Fibroblast of lung (primary cell): ENCODE measurements at regions not wholly inside any gene's neighbourhood (a gene's known extent, or its start where the extent isn't known, plus 50 kb on each side); places are given as distances from the start of the nearest gene placed in this dataset.
A peak's percentile ranks its signal among the peaks of the same experiment; 100 is the strongest.

ENCODE experiments used
- DNase-seq, 2 donors: peaks; one replicate each; pipeline versions ENCODE4 v3.0.0 to v3.0.0-alpha.2; 2010; ENCODE audit warnings: low read depth in 2 of 2
- H2AFZ ChIP-seq: 2 replicates; pipeline ENCODE4 v1.5.1; 2012; ENCODE audit warnings: low read length, control low read depth, inconsistent platforms
- H3K27ac ChIP-seq: 2 replicates; pipeline ENCODE4 v1.5.1; 2011; ENCODE audit warnings: low read length, control low read depth; ENCODE audit not compliant: insufficient read depth
- H3K27me3 ChIP-seq: 2 replicates; pipeline ENCODE4 v1.5.1; 2011; ENCODE audit warnings: mild to moderate bottlenecking, low read length; ENCODE audit not compliant: control insufficient read depth, insufficient read depth
- H3K36me3 ChIP-seq: 2 replicates; pipeline ENCODE4 v1.5.1; 2011; ENCODE audit warnings: low read length; ENCODE audit not compliant: control insufficient read depth, insufficient read depth
- H3K4me1 ChIP-seq: 2 replicates; pipeline ENCODE4 v1.5.1; 2011; ENCODE audit warnings: low read length; ENCODE audit not compliant: control insufficient read depth, insufficient read depth; ENCODE audit errors: extremely low read depth
- H3K4me2 ChIP-seq: 2 replicates; pipeline ENCODE4 v1.5.1; 2011; ENCODE audit warnings: low read length, control low read depth; ENCODE audit not compliant: insufficient read depth; ENCODE audit errors: extremely low read depth
- H3K4me3 ChIP-seq, 4 experiments: fragments of 200-600 bp in 1 of 4; sonication (generic) in 1 of 4; replicated peaks in 1 of 4; 2 replicates each; pipeline ENCODE4 v1.5.1; 2011 to 2016; ENCODE audit warnings: low read length in 4 of 4, low read depth in 3 of 4, mild to moderate bottlenecking in 3 of 4, control low read depth in 2 of 4, inconsistent platforms in 1 of 4, mixed read lengths in 1 of 4; ENCODE audit not compliant: insufficient read depth in 1 of 4; ENCODE audit errors: control extremely low read depth in 1 of 4
- H3K79me2 ChIP-seq: 2 replicates; pipeline ENCODE4 v1.5.1; 2012; ENCODE audit warnings: mild to moderate bottlenecking, low read length, inconsistent platforms; ENCODE audit not compliant: control insufficient read depth, insufficient read depth
- H3K9ac ChIP-seq: 2 replicates; pipeline ENCODE4 v1.5.1; 2011; ENCODE audit warnings: mild to moderate bottlenecking, low read length, control low read depth; ENCODE audit not compliant: insufficient read depth
- H3K9me3 ChIP-seq: 2 replicates; pipeline ENCODE4 v1.5.1; 2012; ENCODE audit warnings: low read depth, low read length; ENCODE audit not compliant: control insufficient read depth, insufficient read depth
- H4K20me1 ChIP-seq: 2 replicates; pipeline ENCODE4 v1.5.1; 2011; ENCODE audit warnings: low read length; ENCODE audit not compliant: control insufficient read depth, insufficient read depth; ENCODE audit errors: extremely low read depth
- CTCF ChIP-seq, 2 donors: IDR thresholded peaks in 1 of 2; conservative IDR thresholded peaks in 1 of 2; 1 replicate in 1 of 2; 2 replicates in 1 of 2; pipeline ENCODE4 v1.5.1; 2011 to 2012; ENCODE audit warnings: low read length in 2 of 2, control low read depth in 1 of 2, inconsistent platforms in 1 of 2, low read depth in 1 of 2, mild to moderate bottlenecking in 1 of 2
- EZH2 ChIP-seq: IDR thresholded peaks from 2 replicates; pipeline ENCODE4 v1.5.1; 2012; ENCODE audit warnings: low read length, control low read depth, mild to moderate bottlenecking; ENCODE audit errors: missing control alignments

GRCh38 chr12:58032156-58032555 lies 90.8 kb downstream of the ATP23 start:
- Histone ChIP-seq H3K36me3 (no peaks in the 10 kb centered on the region), H3K4me2 (no peak overlapping the region), H3K4me1 (no peaks in the 10 kb centered on the region), H3K9me3 (no peaks in the 10 kb centered on the region), H2AFZ (no peak overlapping the region), H3K79me2 (no peaks in the 10 kb centered on the region), H3K27ac (no peak overlapping the region), H3K9ac (no peak overlapping the region), H4K20me1 (no peaks in the 10 kb centered on the region), H3K4me3 (no peak overlapping the region), H3K27me3 (no peaks in the 10 kb centered on the region)
- DNase-seq: no peak
- no peak for TF ChIP-seq CTCF (conservative IDR thresholded peaks at IDR 0.05 in 1 of 2, IDR thresholded peaks at IDR 0.05 in 1 of 2; ENCODE audit: low read depth in 1 of 2, low read length in 2 of 2)
- no peak for TF ChIP-seq EZH2

- TF ChIP-seq CTCF (conservative IDR thresholded peaks at IDR 0.05 in 1 of 2, IDR thresholded peaks at IDR 0.05 in 1 of 2; ENCODE audit: low read depth in 1 of 2, low read length in 2 of 2) (no peak), EZH2 (no peak)
- no peak overlapping the region for H2AFZ ChIP-seq
These were observed 92.5 kb downstream of the ATP23 start for GRCh38 chr12:58033831-58034230.

GRCh38 chr12:58034311-58034710 lies 92.9 kb downstream of the ATP23 start:
- DNase-seq: peak in 1 of 2 donors; percentile 14
- no peak for TF ChIP-seq EZH2
- TF ChIP-seq CTCF (conservative IDR thresholded peaks at IDR 0.05 in 1 of 2, IDR thresholded peaks at IDR 0.05 in 1 of 2; ENCODE audit: low read depth in 1 of 2, low read length in 2 of 2): no peak
- H4K20me1 ChIP-seq: no peaks in the 10 kb centered on the region
- H3K36me3 ChIP-seq: no peaks in the 10 kb centered on the region
- H3K4me2 ChIP-seq: no peak overlapping the region
- no peaks in the 10 kb centered on the region for H3K4me1 ChIP-seq
- H3K27ac ChIP-seq: no peak overlapping the region
- H3K9me3 ChIP-seq: no peaks in the 10 kb centered on the region
- no peak overlapping the region for H3K4me3 ChIP-seq
- H2AFZ ChIP-seq: no peak overlapping the region
- H3K27me3 ChIP-seq: no peaks in the 10 kb centered on the region
- H3K9ac ChIP-seq: no peak overlapping the region
- H3K79me2 ChIP-seq: no peaks in the 10 kb centered on the region

More at GRCh38 chr12:58033831-58034230, 92.5 kb downstream of the ATP23 start:
- Histone ChIP-seq H4K20me1 (no peaks in the 10 kb centered on the region), H3K9ac (no peak overlapping the region), H3K9me3 (no peaks in the 10 kb centered on the region), H3K4me2 (no peak overlapping the region), H3K27ac (no peak overlapping the region), H3K36me3 (no peaks in the 10 kb centered on the region), H3K27me3 (no peaks in the 10 kb centered on the region), H3K79me2 (no peaks in the 10 kb centered on the region), H3K4me1 (no peaks in the 10 kb centered on the region), H3K4me3 (no peak overlapping the region)
- DNase-seq: no peak
